Lung (tissue), 11 donors: ENCODE measurements at regions not wholly inside any gene's neighbourhood (a gene's known extent, or its start where the extent isn't known, plus 50 kb on each side); places are given as distances from the start of the nearest gene placed in this dataset.

Source experiments
- ATAC-seq: fragments of 200-7000 bp; cut with Tn5 transposase; one replicate; pipeline ENCODE4 v1.9.1; 2020; ENCODE audit warnings: moderate number of reproducible peaks; ENCODE audit not compliant: insufficient read depth, low FRiP score
- DNase-seq, 3 donors: peaks; one replicate each; pipeline ENCODE4 v3.0.0-alpha.2; 2013 to 2017
- H3K27ac ChIP-seq, 2 donors: one replicate each; pipeline ENCODE4 v1.5.1; 2013; ENCODE audit warnings: mild to moderate bottlenecking in 2 of 2, moderate library complexity in 2 of 2, control low read depth in 1 of 2, inconsistent platforms in 1 of 2, low read depth in 1 of 2, low read length in 1 of 2
- H3K27me3 ChIP-seq, 3 donors: one replicate each; pipeline ENCODE4 v1.5.1; 2013; ENCODE audit warnings: low read length in 2 of 3; ENCODE audit not compliant: control insufficient read depth in 3 of 3, insufficient read depth in 3 of 3
- H3K36me3 ChIP-seq, 4 donors: one replicate each; pipeline ENCODE4 v1.5.1; 2013; ENCODE audit warnings: low read length in 4 of 4, mild to moderate bottlenecking in 1 of 4, moderate library complexity in 1 of 4; ENCODE audit not compliant: control insufficient read depth in 4 of 4, insufficient read depth in 4 of 4
- H3K4me1 ChIP-seq, 5 donors: one replicate each; pipeline ENCODE4 v1.5.1; 2013; ENCODE audit warnings: low read length in 5 of 5, mild to moderate bottlenecking in 2 of 5, moderate library complexity in 1 of 5; ENCODE audit not compliant: control insufficient read depth in 5 of 5, insufficient read depth in 5 of 5
- H3K4me3 ChIP-seq: one replicate; pipeline ENCODE4 v1.5.1; 2013; ENCODE audit warnings: mild to moderate bottlenecking, control low read depth, moderate library complexity
- H3K9ac ChIP-seq, 2 donors: one replicate each; pipeline ENCODE4 v1.5.1; 2013; ENCODE audit warnings: low read length in 2 of 2, control low read depth in 1 of 2; ENCODE audit not compliant: insufficient read depth in 1 of 2
- H3K9me3 ChIP-seq, 4 donors: one replicate each; pipeline ENCODE4 v1.5.1; 2013; ENCODE audit warnings: low read length in 3 of 4, mild to moderate bottlenecking in 1 of 4, moderate library complexity in 1 of 4; ENCODE audit not compliant: control insufficient read depth in 4 of 4, insufficient read depth in 3 of 4
- WGBS, 2 donors: extraction: QIAGEN DNeasy Blood & Tissue Kit; methylation state at CpG; one replicate each; pipeline ENCODE4 v1.1.7; 2013; 5-methylcytosine and 5-hydroxymethylcytosine counted together
- TF ChIP-seq, protein P1 (sequence below): IDR thresholded peaks from 2 replicates; pipeline ENCODE4 v1.5.1; 2012; ENCODE audit warnings: mild to moderate bottlenecking; ENCODE audit errors: control extremely low read depth, extremely low read depth
- donor health status: control.
- donor health status: control.
- donor health status: Bipolar disorder and iron deficiency.
- donor health status: healthy.
- donor health status: DM: yes; HTN: yes; CAD: no.

DNA sequence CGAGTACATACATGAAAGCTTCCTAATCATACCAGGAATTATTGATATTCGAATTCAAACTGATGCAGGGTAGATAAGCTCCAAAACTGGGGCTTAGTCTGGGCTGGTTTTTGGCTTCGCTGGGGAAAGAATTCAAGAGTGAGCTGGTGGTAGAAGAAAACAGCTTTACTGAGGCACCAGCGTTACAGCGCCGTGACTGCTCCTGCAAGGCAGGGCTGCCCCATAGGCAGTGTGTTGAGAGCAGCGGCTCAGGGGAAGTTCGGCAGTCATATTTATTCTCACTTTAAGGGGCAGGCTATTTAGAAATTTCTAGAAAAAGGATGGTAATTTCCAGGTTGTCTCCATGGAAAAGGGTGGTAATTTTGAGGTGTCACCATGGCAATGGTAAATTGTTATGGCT, 292.6 kb upstream of the TCF4 start:
- no peaks in the 10 kb centered on the region for H3K36me3 ChIP-seq
- H3K27ac ChIP-seq, result no peak overlapping the region
- 93 to 94% methylated on average over 8 of the region's 8 CpGs for WGBS, 2 donors

DNA sequence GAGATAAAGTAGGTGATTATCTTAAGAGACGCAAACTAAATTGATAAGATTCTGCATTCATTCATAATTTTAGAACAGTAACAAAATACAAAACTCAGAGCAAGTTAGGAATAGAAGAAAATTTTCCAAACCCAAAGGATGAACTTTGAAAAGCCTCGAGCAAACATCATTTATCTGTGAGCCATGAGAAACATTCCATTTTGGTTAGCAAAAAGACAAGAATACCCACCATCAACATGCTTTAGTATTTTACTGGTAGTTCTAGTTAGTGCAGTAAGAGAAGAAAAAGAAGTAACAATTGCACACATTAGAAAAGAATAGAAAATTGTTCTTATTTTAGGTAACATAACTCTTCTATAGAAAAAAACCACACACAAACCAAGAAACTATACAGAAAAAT, 291.3 kb upstream of the TCF4 start:
- 85 to 87% methylated on average over 2 of the region's 2 CpGs for WGBS, 2 donors

More for the DNA sequence above, 292.6 kb upstream of the TCF4 start:
- TF ChIP-seq, protein P1, sequence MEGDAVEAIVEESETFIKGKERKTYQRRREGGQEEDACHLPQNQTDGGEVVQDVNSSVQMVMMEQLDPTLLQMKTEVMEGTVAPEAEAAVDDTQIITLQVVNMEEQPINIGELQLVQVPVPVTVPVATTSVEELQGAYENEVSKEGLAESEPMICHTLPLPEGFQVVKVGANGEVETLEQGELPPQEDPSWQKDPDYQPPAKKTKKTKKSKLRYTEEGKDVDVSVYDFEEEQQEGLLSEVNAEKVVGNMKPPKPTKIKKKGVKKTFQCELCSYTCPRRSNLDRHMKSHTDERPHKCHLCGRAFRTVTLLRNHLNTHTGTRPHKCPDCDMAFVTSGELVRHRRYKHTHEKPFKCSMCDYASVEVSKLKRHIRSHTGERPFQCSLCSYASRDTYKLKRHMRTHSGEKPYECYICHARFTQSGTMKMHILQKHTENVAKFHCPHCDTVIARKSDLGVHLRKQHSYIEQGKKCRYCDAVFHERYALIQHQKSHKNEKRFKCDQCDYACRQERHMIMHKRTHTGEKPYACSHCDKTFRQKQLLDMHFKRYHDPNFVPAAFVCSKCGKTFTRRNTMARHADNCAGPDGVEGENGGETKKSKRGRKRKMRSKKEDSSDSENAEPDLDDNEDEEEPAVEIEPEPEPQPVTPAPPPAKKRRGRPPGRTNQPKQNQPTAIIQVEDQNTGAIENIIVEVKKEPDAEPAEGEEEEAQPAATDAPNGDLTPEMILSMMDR, result no peak
- DNase-seq, result no peak
- H3K4me1 ChIP-seq, result no peaks in the 10 kb centered on the region
- no peaks in the 10 kb centered on the region for H3K9me3 ChIP-seq
- no peak overlapping the region for H3K4me3 ChIP-seq
- no peak for ATAC-seq
- no peaks in the 10 kb centered on the region for H3K27me3 ChIP-seq
- H3K9ac ChIP-seq, result no peak overlapping the region

DNA sequence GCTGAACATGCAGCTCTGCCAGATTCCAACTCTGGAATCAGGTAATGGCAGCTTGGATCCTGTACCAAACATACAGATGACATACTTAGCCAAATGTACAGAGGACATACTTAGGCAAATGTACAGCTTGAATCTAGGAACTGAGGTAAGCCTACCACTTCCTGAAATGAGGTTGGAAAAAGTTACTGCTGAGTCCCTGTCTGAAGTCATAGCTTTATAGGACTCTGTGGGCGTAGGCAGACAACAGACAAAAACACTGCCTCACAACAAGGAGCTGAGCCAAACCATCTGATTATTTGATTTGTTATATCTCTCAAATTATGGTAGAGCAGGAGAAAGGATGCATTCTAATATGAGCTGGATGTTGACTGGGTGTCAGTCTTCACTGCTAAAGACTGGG, 290.2 kb upstream of the TCF4 start:
- Histone ChIP-seq H3K4me3 (no peak overlapping the region), H3K27me3 (no peaks in the 10 kb centered on the region), H3K9ac (no peak overlapping the region), H3K27ac (no peak overlapping the region), H3K9me3 (no peaks in the 10 kb centered on the region), H3K4me1 (peaks cover 0 to 5% (median 4%) of the 10 kb centered on the region in 5 donors), H3K36me3 (no peaks in the 10 kb centered on the region)
- TF ChIP-seq, protein P1, result no peak
- DNase-seq, result no peak
- no peak for ATAC-seq
- WGBS, 2 donors, result 73 to 80% methylated on average over 1 of the region's 1 CpG

More for the DNA sequence above, 291.3 kb upstream of the TCF4 start:
- no peak overlapping the region for H3K4me3 ChIP-seq
- DNase-seq, result no peak
- ATAC-seq, result no peak
- no peak overlapping the region for H3K27ac ChIP-seq
- H3K27me3 ChIP-seq, result no peaks in the 10 kb centered on the region
- peaks cover 0 to 5% (median 4%) of the 10 kb centered on the region in 5 donors for H3K4me1 ChIP-seq
- H3K36me3 ChIP-seq, result no peaks in the 10 kb centered on the region
- H3K9ac ChIP-seq, result no peak overlapping the region
- no peaks in the 10 kb centered on the region for H3K9me3 ChIP-seq
- TF ChIP-seq, protein P1, result no peak

DNA sequence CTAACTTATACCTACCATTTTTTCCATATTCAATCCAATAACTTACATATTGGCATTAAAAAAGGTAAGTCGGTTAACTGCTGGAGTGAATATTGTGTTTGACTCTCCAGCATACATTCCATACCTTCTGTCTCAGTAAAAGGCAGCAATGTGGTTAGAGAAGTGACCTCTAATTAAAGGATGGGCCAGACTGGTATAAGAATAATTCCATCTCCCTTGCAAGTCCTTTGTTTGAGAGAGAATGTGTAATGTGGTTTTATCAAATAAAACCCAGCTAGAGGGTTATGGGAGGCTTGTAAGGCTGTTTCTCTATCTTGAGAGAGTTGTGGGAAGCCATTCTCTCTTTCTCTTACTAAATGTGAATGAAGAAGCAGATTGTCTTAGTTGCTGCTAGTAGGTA, 289.3 kb upstream of the TCF4 start:
- H3K9me3 ChIP-seq, result no peaks in the 10 kb centered on the region
- TF ChIP-seq, protein P1, result no peak
- no peak overlapping the region for H3K9ac ChIP-seq
- H3K27me3 ChIP-seq, result no peaks in the 10 kb centered on the region
- H3K27ac ChIP-seq, result no peak overlapping the region
- ATAC-seq (no peak), DNase-seq (no peak)
- no peak overlapping the region for H3K4me3 ChIP-seq
- 92 to 94% methylated on average over 1 of the region's 1 CpG for WGBS, 2 donors
- H3K4me1 ChIP-seq, result peaks cover 0 to 5% (median 4%) of the 10 kb centered on the region in 5 donors
- no peaks in the 10 kb centered on the region for H3K36me3 ChIP-seq
